Tibial nerve (tissue), 3 donors: ENCODE measurements at regions not wholly inside any gene's neighbourhood (a gene's known extent, or its start where the extent isn't known, plus 50 kb on each side); places are given as distances from the start of the nearest gene placed in this dataset.

ENCODE experiments used
- POLR2A ChIP-seq, 2 donors: fragments of 450-650 bp; IDR thresholded peaks; one replicate each; pipeline ENCODE4 v1.6.1; 2017; ENCODE audit warnings: antibody characterized with exemption in 2 of 2, mild to moderate bottlenecking in 2 of 2, moderate library complexity in 2 of 2
- TF ChIP-seq, protein P1 (sequence below), 5 experiments: fragments of 200-600 bp in 3 of 5; fragments of 450-650 bp in 2 of 5; sonication (generic) in 3 of 5; IDR thresholded peaks; one replicate each; pipeline ENCODE4 v1.5.1; 2016 to 2019; ENCODE audit warnings: antibody characterized with exemption in 5 of 5, mild to moderate bottlenecking in 3 of 5, moderate library complexity in 2 of 5

DNA sequence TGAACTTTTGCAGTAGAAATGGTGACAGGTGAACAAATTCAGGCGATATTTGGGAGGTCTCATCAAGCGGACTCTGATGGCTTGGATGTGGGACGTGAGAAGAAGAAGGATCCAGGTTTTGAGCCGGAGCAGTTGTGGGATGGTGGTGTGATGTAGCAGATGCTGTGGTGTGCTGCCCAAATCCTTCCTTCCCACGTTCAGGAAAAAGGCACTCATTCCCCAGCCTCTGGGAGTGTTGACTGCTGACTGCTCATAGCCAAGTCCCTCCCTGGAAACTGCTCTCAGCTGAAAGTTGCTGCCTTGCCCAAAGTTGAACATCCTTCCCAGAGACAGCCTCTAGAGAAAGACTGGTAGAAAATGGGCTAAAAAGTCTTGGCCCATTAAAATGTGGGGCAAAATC, 890.3 kb upstream of the ACVR2A start:
- TF ChIP-seq POLR2A (IDR thresholded peaks at IDR 0.05) = no peak
- TF ChIP-seq, protein P1, sequence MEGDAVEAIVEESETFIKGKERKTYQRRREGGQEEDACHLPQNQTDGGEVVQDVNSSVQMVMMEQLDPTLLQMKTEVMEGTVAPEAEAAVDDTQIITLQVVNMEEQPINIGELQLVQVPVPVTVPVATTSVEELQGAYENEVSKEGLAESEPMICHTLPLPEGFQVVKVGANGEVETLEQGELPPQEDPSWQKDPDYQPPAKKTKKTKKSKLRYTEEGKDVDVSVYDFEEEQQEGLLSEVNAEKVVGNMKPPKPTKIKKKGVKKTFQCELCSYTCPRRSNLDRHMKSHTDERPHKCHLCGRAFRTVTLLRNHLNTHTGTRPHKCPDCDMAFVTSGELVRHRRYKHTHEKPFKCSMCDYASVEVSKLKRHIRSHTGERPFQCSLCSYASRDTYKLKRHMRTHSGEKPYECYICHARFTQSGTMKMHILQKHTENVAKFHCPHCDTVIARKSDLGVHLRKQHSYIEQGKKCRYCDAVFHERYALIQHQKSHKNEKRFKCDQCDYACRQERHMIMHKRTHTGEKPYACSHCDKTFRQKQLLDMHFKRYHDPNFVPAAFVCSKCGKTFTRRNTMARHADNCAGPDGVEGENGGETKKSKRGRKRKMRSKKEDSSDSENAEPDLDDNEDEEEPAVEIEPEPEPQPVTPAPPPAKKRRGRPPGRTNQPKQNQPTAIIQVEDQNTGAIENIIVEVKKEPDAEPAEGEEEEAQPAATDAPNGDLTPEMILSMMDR (IDR thresholded peaks at IDR 0.05) = no peak
